ENCODE measurements at regions not wholly inside any gene's neighbourhood (a gene's known extent, or its start where the extent isn't known, plus 50 kb on each side); places are given as distances from the start of the nearest gene placed in this dataset.

DNA sequence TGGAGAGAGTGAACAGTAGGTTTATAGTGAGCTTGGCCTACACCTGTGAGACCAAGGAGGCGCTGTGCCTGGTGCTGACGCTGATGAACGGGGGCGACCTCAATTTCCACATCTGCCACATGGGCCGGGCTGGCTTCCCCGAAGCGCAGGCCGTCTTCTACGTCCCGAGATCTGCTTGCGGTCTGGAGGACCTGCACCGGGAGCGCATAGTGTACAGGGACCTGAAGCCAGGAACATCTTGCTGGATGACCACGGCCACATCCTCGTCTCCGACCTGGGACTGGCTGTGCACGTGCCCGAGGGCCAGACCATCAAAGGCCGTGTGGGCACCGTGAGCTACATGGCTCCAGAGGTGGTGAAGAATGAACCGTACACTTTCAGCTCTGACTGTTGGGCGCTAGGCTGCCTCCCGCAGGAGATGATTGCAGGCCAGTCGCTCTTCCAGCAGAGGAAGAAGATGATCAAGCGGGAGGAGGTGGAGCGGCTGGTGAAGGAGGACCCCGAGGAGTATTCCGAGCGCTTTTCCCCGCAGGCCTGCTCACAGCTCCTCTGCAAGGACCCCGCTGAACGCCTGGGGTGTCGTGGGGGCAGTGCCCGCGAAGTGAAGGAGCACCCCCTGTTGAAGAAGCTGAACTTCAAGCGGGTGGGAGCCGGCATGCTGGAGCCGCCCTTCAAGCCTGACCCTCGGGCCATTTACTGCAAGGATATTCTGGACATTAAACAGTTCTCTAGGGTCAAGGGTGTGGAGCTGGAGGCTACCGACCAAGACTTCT is 139.0 kb downstream of the ZDHHC20 start:
- DNase-seq = no peak

DNA sequence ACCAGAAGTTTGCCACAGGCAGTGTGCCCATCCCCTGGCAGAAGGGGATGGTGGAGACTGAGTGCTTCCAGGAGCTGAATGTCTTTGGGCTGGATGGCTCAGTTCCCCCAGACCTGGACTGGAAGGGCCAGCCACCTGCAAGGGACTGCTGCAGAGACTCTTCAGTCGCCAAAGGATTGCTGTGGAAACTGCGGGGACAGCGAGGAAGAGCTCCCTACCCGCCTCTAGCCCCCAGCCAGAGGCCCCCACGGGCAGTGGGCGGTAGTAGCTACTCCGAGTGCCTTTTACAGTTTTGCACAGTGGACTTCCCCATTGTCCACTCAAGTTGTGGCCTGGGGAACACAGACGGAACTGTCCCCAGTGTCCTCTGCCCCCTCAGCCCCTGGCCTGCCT is 138.5 kb downstream of the ZDHHC20 start:
- DNase-seq = no peak

DNA sequence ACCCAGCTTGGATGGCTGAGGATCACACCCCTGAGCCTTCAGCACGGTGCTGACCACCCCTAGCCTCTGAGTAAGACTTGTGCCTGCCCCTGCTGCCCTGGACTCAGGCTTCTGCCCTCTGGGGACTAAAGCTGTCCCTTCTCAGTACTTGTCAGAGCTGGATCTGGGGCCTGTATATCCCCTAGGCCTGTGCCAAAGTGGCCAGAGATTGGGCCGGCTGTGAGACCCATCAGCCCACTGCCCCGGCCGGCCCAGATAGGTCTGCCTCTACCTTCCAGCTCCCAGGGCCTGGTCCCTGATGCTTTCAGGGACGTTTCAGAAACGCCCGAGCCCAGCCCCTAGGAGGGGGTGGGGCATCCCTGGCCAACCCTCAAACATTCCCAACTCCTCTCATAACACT is 137.8 kb downstream of the ZDHHC20 start:
- DNase-seq = no peak

DNA sequence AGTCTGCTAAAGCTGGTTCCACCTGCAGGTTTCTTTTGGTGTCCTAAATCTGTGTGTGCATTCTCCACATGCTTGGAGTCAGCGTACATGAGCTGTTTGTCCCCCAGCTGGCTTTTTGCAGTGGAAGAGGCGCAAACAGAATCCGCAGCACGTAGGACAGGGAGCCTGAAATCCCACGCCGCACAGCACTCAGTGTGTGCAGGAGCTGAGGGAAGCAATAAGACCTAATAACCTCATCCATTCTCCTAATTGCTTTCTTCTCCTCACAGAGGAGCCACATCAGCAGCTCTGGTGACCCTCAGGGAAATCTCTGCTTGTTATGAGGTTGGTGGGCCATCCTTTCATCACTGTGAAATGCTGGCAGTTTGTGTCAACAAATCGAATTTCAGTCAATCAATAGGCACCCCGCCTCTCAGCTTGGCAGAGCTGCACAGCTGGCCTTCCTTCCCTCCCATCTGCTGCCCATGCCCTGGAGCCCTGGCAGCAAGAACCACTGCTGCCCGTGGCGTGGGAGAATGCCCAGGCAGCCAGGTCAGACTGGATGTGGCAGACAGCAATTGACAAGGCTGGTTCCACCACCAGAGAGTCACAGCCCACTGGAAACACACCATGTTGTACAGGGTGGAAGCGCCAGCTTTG is 136.7 kb downstream of the ZDHHC20 start:
- DNase-seq = no peak

Data from NCI-H1417 (cell line).